ENCODE measurements at regions not wholly inside any gene's neighbourhood (a gene's known extent, or its start where the extent isn't known, plus 50 kb on each side); places are given as distances from the start of the nearest gene placed in this dataset.
"Not testable (repeated sequence)": the region's sequence is repeated elsewhere in the genome, so short reads cannot be mapped to it uniquely, and the experiment has no call there.

- H3K27me3 Mint-ChIP-seq = peaks cover 12 to 26% of the 10 kb centered on the region in 2 donors
- H3K27ac Mint-ChIP-seq = no peak overlapping the region
- H3K4me3 Mint-ChIP-seq = no peak overlapping the region
- H3K4me1 Mint-ChIP-seq = no peaks in the 10 kb centered on the region
- no peak for ATAC-seq (replicated peaks)
- peaks cover 0 to 4% of the 10 kb centered on the region in 2 donors for H3K9me3 Mint-ChIP-seq
- DNase-seq = no peak
- no peaks in the 10 kb centered on the region for H3K36me3 Mint-ChIP-seq
Measured at GRCh38 chr1:171397851-171398469, 84.0 kb downstream of the FMO4 start.

- no peak for ATAC-seq (replicated peaks)
- Mint-ChIP-seq H3K36me3 (no peaks in the 10 kb centered on the region), H3K9me3 (peaks cover 14 to 15% of the 10 kb centered on the region in 2 donors)
Measured at GRCh38 chr1:171403393-171403792, 81.9 kb upstream of the PRRC2C start.

GRCh38 chr1:171405391-171405714 is 80.0 kb upstream of the PRRC2C start:
- Mint-ChIP-seq H3K9me3 (peaks cover 14 to 15% of the 10 kb centered on the region in 2 donors), H3K36me3 (no peaks in the 10 kb centered on the region), H3K4me3 (no peak overlapping the region), H3K27ac (no peak overlapping the region), H3K27me3 (peaks cover 10 to 21% of the 10 kb centered on the region in 2 donors), H3K4me1 (no peaks in the 10 kb centered on the region)
- ATAC-seq (replicated peaks) (no peak), DNase-seq (no peak)

More at GRCh38 chr1:171403393-171403792, 81.9 kb upstream of the PRRC2C start:
- no peak overlapping the region for H3K4me3 Mint-ChIP-seq
- no peak overlapping the region for H3K27ac Mint-ChIP-seq
- DNase-seq = no peak
- peaks cover 18 to 22% of the 10 kb centered on the region in 2 donors for H3K27me3 Mint-ChIP-seq
- H3K4me1 Mint-ChIP-seq = no peaks in the 10 kb centered on the region

- not testable (repeated sequence) for H3K4me1 Mint-ChIP-seq; H3K9me3 Mint-ChIP-seq; H3K27ac Mint-ChIP-seq; DNase-seq; ATAC-seq (replicated peaks); H3K4me3 Mint-ChIP-seq; H3K36me3 Mint-ChIP-seq
- peaks cover 0 to 19% of the 10 kb centered on the region in 2 donors for H3K27me3 Mint-ChIP-seq
Measured at GRCh38 chr1:171413557-171413956, 71.8 kb upstream of the PRRC2C start.

- Mint-ChIP-seq H3K36me3 (no peaks in the 10 kb centered on the region), H3K27me3 (peaks cover 0 to 6% of the 10 kb centered on the region in 2 donors), H3K9me3 (peaks cover 5 to 7% of the 10 kb centered on the region in 2 donors), H3K27ac (no peak overlapping the region), H3K4me1 (no peaks in the 10 kb centered on the region), H3K4me3 (no peak overlapping the region)
- DNase-seq = no peak
- ATAC-seq (replicated peaks) = no peak
Measured at GRCh38 chr1:171418546-171418945, 66.8 kb upstream of the PRRC2C start.

GRCh38 chr1:171420810-171421209 is 64.5 kb upstream of the PRRC2C start:
- peak; percentile 22 to 54 for ATAC-seq (replicated peaks)
- peaks cover 5% of the 10 kb centered on the region in 2 donors for H3K9me3 Mint-ChIP-seq
- H3K4me3 Mint-ChIP-seq = no peak overlapping the region
- H3K36me3 Mint-ChIP-seq = no peaks in the 10 kb centered on the region
- H3K4me1 Mint-ChIP-seq = no peaks in the 10 kb centered on the region
- no peak for DNase-seq
- peaks cover 0 to 6% of the 10 kb centered on the region in 2 donors for H3K27me3 Mint-ChIP-seq
- H3K27ac Mint-ChIP-seq = no peak overlapping the region

GRCh38 chr1:171421413-171422020 is 63.8 kb upstream of the PRRC2C start:
- ATAC-seq (replicated peaks) (no peak), DNase-seq (no peak)
- H3K27me3 Mint-ChIP-seq = peaks cover 0 to 6% of the 10 kb centered on the region in 2 donors
- no peaks in the 10 kb centered on the region for H3K4me1 Mint-ChIP-seq
- H3K9me3 Mint-ChIP-seq = peaks cover 5% of the 10 kb centered on the region in 2 donors
- no peak overlapping the region for H3K27ac Mint-ChIP-seq
- H3K36me3 Mint-ChIP-seq = no peaks in the 10 kb centered on the region
- no peak overlapping the region for H3K4me3 Mint-ChIP-seq

GRCh38 chr1:171422511-171422910 is 62.8 kb upstream of the PRRC2C start:
- Mint-ChIP-seq H3K27me3 (peaks cover 3 to 6% of the 10 kb centered on the region in 2 donors), H3K4me1 (no peaks in the 10 kb centered on the region), H3K36me3 (no peaks in the 10 kb centered on the region), H3K4me3 (no peak overlapping the region), H3K9me3 (peaks cover 0 to 3% of the 10 kb centered on the region in 2 donors), H3K27ac (no peak overlapping the region)
- DNase-seq (no peak), ATAC-seq (replicated peaks) (no peak)

- ATAC-seq (replicated peaks) (no peak), DNase-seq (no peak)
- Mint-ChIP-seq H3K4me1 (no peaks in the 10 kb centered on the region), H3K27ac (no peak overlapping the region), H3K27me3 (peaks cover 3 to 7% of the 10 kb centered on the region in 2 donors), H3K36me3 (no peaks in the 10 kb centered on the region), H3K4me3 (no peak overlapping the region), H3K9me3 (peaks cover 4% of the 10 kb centered on the region in 2 donors)
Measured at GRCh38 chr1:171424494-171424893, 60.8 kb upstream of the PRRC2C start.

GRCh38 chr1:171426645-171427044 is 58.7 kb upstream of the PRRC2C start:
- Mint-ChIP-seq H3K36me3 (no peaks in the 10 kb centered on the region), H3K27me3 (peaks cover 10 to 11% of the 10 kb centered on the region in 2 donors), H3K4me3 (no peak overlapping the region), H3K27ac (no peak overlapping the region), H3K4me1 (no peaks in the 10 kb centered on the region), H3K9me3 (peaks cover 4 to 5% of the 10 kb centered on the region in 2 donors)
- DNase-seq = no peak
- ATAC-seq (replicated peaks) = no peak

GRCh38 chr1:171427852-171428471 is 57.4 kb upstream of the PRRC2C start:
- Mint-ChIP-seq H3K27me3 (peaks cover 10 to 11% of the 10 kb centered on the region in 2 donors), H3K4me1 (no peaks in the 10 kb centered on the region), H3K9me3 (peaks cover 4 to 5% of the 10 kb centered on the region in 2 donors), H3K27ac (no peak overlapping the region), H3K36me3 (no peaks in the 10 kb centered on the region), H3K4me3 (no peak overlapping the region)
- ATAC-seq (replicated peaks) = no peak
- no peak for DNase-seq

GRCh38 chr1:171429137-171429536 is 56.2 kb upstream of the PRRC2C start:
- Mint-ChIP-seq H3K27ac (no peak overlapping the region), H3K27me3 (peaks cover 10 to 11% of the 10 kb centered on the region in 2 donors), H3K4me3 (no peak overlapping the region), H3K36me3 (no peaks in the 10 kb centered on the region), H3K4me1 (no peaks in the 10 kb centered on the region), H3K9me3 (peaks cover 4 to 5% of the 10 kb centered on the region in 2 donors)
- DNase-seq = no peak
- no peak for ATAC-seq (replicated peaks)

- Mint-ChIP-seq H3K4me3 (no peak overlapping the region), H3K4me1 (peaks cover 0 to 3% of the 10 kb centered on the region in 2 donors), H3K36me3 (no peaks in the 10 kb centered on the region), H3K27me3 (peaks cover 10 to 11% of the 10 kb centered on the region in 2 donors), H3K27ac (no peak overlapping the region), H3K9me3 (peaks cover 4 to 5% of the 10 kb centered on the region in 2 donors)
- no peak for ATAC-seq (replicated peaks)
- DNase-seq = no peak
Measured at GRCh38 chr1:171431994-171432393, 53.3 kb upstream of the PRRC2C start.

GRCh38 chr1:171432473-171432872 is 52.9 kb upstream of the PRRC2C start:
- Mint-ChIP-seq H3K4me1 (peaks cover 0 to 3% of the 10 kb centered on the region in 2 donors), H3K27ac (no peak overlapping the region), H3K36me3 (no peaks in the 10 kb centered on the region), H3K4me3 (no peak overlapping the region), H3K27me3 (peaks cover 7 to 11% of the 10 kb centered on the region in 2 donors), H3K9me3 (peaks cover 4 to 5% of the 10 kb centered on the region in 2 donors)
- no peak for DNase-seq
- no peak for ATAC-seq (replicated peaks)

- no peak overlapping the region for H3K27ac Mint-ChIP-seq
- DNase-seq (no peak), ATAC-seq (replicated peaks) (no peak)
- H3K4me1 Mint-ChIP-seq = peaks cover 0 to 3% of the 10 kb centered on the region in 2 donors
- H3K27me3 Mint-ChIP-seq = peaks cover 11 to 12% of the 10 kb centered on the region in 2 donors
- H3K9me3 Mint-ChIP-seq = peaks cover 4 to 5% of the 10 kb centered on the region in 2 donors
- H3K36me3 Mint-ChIP-seq = no peaks in the 10 kb centered on the region
- H3K4me3 Mint-ChIP-seq = no peak overlapping the region
Measured at GRCh38 chr1:171433451-171433850, 51.9 kb upstream of the PRRC2C start.
